Aorta (tissue), 5 donors: ENCODE measurements at regions not wholly inside any gene's neighbourhood (a gene's known extent, or its start where the extent isn't known, plus 50 kb on each side); places are given as distances from the start of the nearest gene placed in this dataset.

Experiments used
- ATAC-seq: fragments of 200-7000 bp; cut with Tn5 transposase; one replicate; pipeline ENCODE4 v1.9.1; 2022; ENCODE audit warnings: moderate library complexity; ENCODE audit not compliant: low FRiP score
- DNase-seq, 2 donors: peaks; one replicate each; pipeline ENCODE4 v3.0.0-alpha.2; 2020
- H3K27ac ChIP-seq, 2 donors: one replicate each; pipeline ENCODE4 v1.5.1; 2013; ENCODE audit warnings: low read length in 2 of 2, mild to moderate bottlenecking in 2 of 2, moderate library complexity in 2 of 2, control low read depth in 1 of 2, inconsistent platforms in 1 of 2, low read depth in 1 of 2
- H3K27me3 ChIP-seq, 2 donors: one replicate each; pipeline ENCODE4 v1.6.1; 2013; ENCODE audit warnings: control low read depth in 1 of 2, low read length in 1 of 2, mild to moderate bottlenecking in 1 of 2, moderate library complexity in 1 of 2; ENCODE audit not compliant: insufficient read depth in 2 of 2, control insufficient read depth in 1 of 2
- H3K36me3 ChIP-seq, 2 donors: one replicate each; pipeline ENCODE4 v1.6.1; 2013; ENCODE audit warnings: control low read depth in 1 of 2, low read length in 1 of 2, mild to moderate bottlenecking in 1 of 2; ENCODE audit not compliant: insufficient read depth in 2 of 2, control insufficient read depth in 1 of 2
- H3K4me1 ChIP-seq, 2 donors: one replicate each; pipeline ENCODE4 v1.6.1; 2013; ENCODE audit warnings: low read length in 2 of 2, control low read depth in 1 of 2, mild to moderate bottlenecking in 1 of 2, moderate library complexity in 1 of 2; ENCODE audit not compliant: insufficient read depth in 2 of 2, control insufficient read depth in 1 of 2
- H3K4me3 ChIP-seq, 2 donors: one replicate each; pipeline ENCODE4 v1.5.1; 2013; ENCODE audit warnings: low read length in 2 of 2, control low read depth in 1 of 2, mild to moderate bottlenecking in 1 of 2
- H3K9me3 ChIP-seq: one replicate; pipeline ENCODE4 v1.6.1; 2013; ENCODE audit warnings: mild to moderate bottlenecking, low read length; ENCODE audit not compliant: control insufficient read depth
- WGBS, 2 donors: extraction: QIAGEN DNeasy Blood & Tissue Kit; methylation state at CpG; one replicate each; pipeline ENCODE4 v1.1.7; 2013; 5-methylcytosine and 5-hydroxymethylcytosine counted together
- intact Hi-C, 2 donors: fragments of 100-400 bp; cut with DNase I; formaldehyde crosslinking; loops; one replicate each; pipeline versions ENCODE4 v1.14.2 to v1.15.0; 2022
- donor health status: healthy with polysubstance abuse.
- donor health status: Bipolar disorder and iron deficiency.
- donor health status: DM: no; HTN: no; CAD: no.
- donor health status: DM: no; HTN: no; CAD: no.
- donor health status: DM: yes; HTN: yes; CAD: no.

DNA sequence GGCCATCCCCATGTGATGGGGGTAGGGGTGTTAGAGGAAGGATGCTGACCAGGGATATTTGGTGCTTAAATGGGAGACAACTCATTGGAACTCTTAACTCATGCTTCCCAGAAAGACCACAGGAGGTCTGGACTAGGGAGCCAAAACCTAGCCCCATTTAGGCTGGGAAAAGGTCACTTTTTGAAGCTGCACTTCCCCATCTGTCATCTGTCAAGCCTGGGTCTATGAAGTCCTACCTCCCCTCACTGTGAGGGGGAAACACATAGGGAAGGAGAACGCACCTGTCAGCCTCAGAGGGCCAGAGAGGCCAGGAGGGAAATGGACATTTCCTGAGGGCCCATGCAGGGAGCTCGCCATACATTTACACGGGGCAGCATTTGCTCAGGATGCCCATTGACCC lies 321.0 kb downstream of the BCL11B start:
- peaks cover 0 to 4% of the 10 kb centered on the region in 2 donors for H3K4me1 ChIP-seq
- no peak for ATAC-seq
- no peak overlapping the region for H3K27ac ChIP-seq
- no peak overlapping the region for H3K4me3 ChIP-seq
- intact Hi-C loops, result no loop called here
- H3K27me3 ChIP-seq, result no peaks in the 10 kb centered on the region
- WGBS, 2 donors, result 90 to 94% methylated on average over 3 of the region's 3 CpGs
- DNase-seq, result no peak
- H3K9me3 ChIP-seq, result no peaks in the 10 kb centered on the region
- no peaks in the 10 kb centered on the region for H3K36me3 ChIP-seq

DNA sequence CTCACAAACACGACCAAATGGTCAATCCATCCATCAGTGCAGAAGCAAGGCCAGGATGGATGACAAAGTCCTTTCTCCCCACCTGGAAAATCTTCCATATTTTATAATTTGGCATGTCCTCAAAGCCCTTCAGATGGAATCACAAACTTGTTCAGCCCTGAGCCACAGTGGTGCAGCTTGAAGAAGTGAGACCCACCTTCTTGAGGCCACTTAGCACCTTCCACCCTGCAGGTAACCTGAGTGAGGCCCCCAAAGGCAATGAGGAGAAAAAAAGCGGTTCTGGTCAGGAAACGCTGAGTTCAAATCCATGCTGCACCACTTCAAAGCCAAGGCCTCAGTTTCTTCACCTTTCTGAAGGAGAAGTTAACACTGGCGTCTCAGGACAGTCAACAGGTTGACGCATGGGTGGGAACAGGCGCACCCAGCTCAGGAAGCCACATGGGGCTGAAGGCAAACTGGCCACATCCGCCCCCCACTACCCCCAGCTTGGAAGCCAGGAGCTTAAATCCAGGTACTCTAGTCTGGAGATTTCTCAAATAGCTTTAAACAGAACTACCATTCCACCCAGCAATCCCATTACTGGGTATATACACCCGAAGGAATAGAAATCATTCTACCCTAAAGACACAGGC lies 320.4 kb downstream of the BCL11B start:
- Histone ChIP-seq H3K27me3 (no peaks in the 10 kb centered on the region), H3K9me3 (no peaks in the 10 kb centered on the region), H3K4me1 (peaks cover 0 to 4% of the 10 kb centered on the region in 2 donors), H3K27ac (no peak overlapping the region), H3K36me3 (no peaks in the 10 kb centered on the region), H3K4me3 (no peak overlapping the region)
- intact Hi-C loops, result no loop called here
- WGBS, 2 donors, result 95% methylated on average over 8 of the region's 8 CpGs
- DNase-seq, result no peak
- ATAC-seq, result no peak

DNA sequence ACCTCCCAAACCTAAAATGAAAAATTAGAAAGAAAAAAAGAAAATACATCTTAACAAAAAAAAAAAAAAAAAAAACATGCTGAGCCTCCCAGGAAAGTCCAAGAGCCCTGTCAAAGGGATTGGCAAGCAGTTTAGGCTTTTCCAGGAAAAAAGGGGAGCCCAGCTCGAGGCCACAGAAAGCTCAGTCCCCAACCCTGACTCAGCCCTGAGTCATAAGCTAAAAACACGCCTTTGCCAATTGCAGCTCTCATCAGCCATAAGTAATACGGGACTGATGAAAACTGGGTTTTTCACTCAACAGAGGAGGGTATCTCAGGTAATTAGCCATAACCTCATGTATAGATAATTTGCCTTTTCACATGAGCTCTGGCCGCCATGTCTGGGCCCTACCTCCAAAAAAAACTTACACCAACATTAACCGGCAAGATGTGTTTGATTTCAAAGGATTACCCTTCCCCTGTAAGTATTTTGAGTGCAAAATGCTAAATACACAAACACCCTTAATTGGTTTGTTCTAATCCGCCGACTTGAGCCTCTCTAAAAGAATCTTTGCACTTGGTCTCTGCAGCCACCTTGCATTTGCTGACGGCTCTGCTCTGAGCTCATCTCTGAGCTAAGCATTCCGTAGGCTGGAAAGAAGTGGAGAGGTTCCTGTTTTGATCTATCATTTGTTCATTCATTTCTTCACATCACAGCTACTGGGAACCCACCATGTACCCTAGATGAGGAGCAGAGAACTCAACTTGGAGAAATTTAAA lies 319.2 kb downstream of the BCL11B start:
- ATAC-seq, result peak; percentile 78
- DNase-seq, result peak in 1 of 2 donors; percentile 73

DNA sequence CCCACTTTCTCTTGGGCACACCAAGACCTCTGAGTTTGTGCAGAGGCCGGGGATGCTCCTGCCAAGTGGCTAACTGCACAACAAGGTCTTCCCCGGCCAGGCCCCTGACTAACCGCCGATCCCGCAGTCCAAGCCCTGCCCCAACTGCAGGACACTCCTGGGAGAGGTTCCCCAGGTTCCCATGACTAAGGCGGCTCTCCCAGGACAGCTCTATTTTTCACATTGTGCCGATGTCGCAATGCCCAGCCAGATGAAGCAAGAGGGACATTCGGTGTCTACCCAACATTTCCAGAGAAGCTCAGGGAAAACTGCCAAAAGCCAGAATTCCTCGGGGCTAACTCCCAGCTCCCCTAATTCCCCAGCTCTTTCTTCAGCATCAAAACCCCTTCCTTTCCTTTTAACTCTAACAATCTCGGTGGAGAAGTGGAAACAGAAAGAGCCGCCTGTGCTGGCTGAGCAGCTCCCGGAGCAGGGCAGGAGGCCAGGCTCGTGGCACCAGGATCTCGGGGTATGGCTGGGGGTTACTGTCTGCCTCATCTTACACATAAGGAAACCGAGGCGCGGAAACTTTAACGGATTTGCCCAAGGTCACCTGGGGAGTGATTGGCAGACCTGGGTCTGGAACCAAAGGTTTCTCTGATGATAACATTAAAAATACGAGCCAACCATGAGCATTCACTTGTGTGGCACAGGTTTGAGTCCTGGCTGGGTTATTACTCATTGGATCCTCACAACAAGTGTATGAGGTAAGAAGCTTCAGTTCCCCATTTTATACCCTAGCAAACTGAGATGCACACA lies 318.2 kb downstream of the BCL11B start:
- intact Hi-C loops, result no loop called here
- 85 to 87% methylated on average over 20 of the region's 20 CpGs for WGBS, 2 donors
- peak; percentile 71 to 85 for DNase-seq
- no peaks in the 10 kb centered on the region for H3K36me3 ChIP-seq
- H3K9me3 ChIP-seq, result no peaks in the 10 kb centered on the region
- H3K27me3 ChIP-seq, result no peaks in the 10 kb centered on the region
- peak; percentile 62 for ATAC-seq
- no peak overlapping the region for H3K4me3 ChIP-seq
- no peak overlapping the region for H3K27ac ChIP-seq
- H3K4me1 ChIP-seq, result no peaks in the 10 kb centered on the region

More for the DNA sequence above, 319.2 kb downstream of the BCL11B start:
- intact Hi-C loops, result no loop called here
- no peaks in the 10 kb centered on the region for H3K27me3 ChIP-seq
- no peak overlapping the region for H3K4me3 ChIP-seq
- H3K36me3 ChIP-seq, result no peaks in the 10 kb centered on the region
- no peaks in the 10 kb centered on the region for H3K4me1 ChIP-seq
- no peak overlapping the region for H3K27ac ChIP-seq
- no peaks in the 10 kb centered on the region for H3K9me3 ChIP-seq
- WGBS, 2 donors, result 64 to 65% methylated on average over 9 of the region's 9 CpGs

DNA sequence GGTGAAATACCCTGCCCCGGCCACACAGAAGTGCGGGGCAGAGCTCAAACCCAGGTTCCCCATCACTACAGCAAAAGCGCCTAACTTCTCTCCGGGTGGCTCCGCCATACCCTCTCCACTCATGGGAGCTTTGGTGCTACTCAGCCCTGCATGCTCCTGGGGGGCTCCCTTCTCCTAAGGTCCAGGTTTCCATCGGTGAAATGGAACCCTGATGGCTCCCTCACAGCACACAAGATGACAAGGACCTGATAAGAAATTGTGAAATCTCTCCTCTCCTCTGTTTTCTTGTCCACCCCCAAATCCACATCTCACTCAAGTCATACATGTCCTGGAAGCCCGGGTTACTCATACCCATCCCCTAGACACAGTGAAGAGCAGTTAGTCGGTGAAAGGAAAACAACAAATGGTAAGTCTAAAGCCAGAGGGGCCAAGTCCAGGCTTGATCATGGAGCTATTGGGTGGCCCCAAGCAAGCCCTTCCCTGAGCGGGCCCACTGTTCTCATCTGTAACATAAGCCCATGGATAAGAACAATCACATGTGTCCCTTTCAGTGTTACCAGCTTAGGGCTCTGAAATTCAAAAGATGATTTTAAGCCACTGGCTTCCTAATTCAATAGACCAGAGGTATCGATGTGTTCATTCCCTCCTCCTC lies 317.5 kb downstream of the BCL11B start:
- 95 to 97% methylated on average over 10 of the region's 10 CpGs for WGBS, 2 donors
- DNase-seq (no peak), ATAC-seq (no peak)
- H3K4me3 ChIP-seq, result no peak overlapping the region
- no peaks in the 10 kb centered on the region for H3K9me3 ChIP-seq
- H3K4me1 ChIP-seq, result no peaks in the 10 kb centered on the region
- H3K27ac ChIP-seq, result no peak overlapping the region
- intact Hi-C loops, result no loop called here
- H3K36me3 ChIP-seq, result no peaks in the 10 kb centered on the region
- H3K27me3 ChIP-seq, result no peaks in the 10 kb centered on the region

DNA sequence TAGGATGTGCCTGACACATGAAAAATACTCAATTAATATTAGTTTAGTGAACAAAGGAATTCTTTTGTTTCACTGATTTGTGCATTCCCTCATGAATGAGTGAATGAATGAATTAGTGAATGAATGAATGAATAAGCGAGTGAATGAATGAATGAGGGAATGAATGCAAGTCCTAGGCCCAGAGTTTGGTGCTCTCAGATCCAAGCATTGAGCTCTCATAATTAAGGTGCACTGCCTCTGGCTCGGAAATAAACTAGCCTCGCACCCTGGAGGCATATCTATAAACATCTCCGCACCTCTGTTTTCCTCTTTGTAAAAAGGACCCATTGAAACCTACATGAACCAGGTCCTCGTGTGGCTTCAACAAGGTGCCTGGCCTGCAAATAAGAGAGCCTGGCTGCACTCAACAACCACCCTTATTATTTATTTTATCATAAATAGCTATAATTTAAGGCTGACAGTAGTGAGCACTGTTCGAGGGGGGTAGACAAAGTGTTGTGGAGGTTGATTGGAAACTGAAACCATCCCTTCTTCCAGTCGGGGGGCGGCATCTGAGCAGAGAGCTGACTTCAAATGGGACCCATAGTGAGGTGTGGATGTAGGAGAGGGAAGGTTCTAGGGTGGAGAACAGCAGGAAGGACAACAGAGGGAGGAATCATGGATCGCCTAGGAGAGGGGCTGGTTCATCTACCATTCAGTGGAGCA lies 316.8 kb downstream of the BCL11B start:
- Histone ChIP-seq H3K27ac (no peak overlapping the region), H3K4me3 (no peak overlapping the region), H3K36me3 (no peaks in the 10 kb centered on the region), H3K27me3 (no peaks in the 10 kb centered on the region), H3K9me3 (no peaks in the 10 kb centered on the region), H3K4me1 (no peaks in the 10 kb centered on the region)
- intact Hi-C loops, result no loop called here
- DNase-seq (no peak), ATAC-seq (no peak)
- WGBS, 2 donors, result 81 to 87% methylated on average over 9 of the region's 9 CpGs

DNA sequence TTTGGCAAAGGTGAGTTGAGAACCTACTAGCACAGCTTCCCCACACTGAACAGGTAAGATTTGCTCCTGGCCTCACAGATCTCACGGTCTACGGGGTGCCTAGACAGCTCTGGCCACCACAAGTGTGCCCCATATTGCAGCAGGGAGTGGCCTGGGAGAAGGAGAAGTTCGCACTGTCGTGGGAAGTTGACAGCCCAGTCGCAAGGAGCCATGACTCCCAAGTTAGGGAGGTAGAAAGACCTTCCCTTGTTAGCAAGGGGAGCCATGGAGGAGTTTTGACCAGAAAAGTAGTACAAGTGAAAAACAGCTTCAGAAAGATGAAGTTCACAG lies 316.3 kb downstream of the BCL11B start:
- intact Hi-C loops, result loop anchor here in 1 of 2 donors (2.0 kb wide), 1 partner anchor 81 kb away; no protein-coding TSS in a partner anchor
- no peak overlapping the region for H3K4me3 ChIP-seq
- H3K4me1 ChIP-seq, result no peaks in the 10 kb centered on the region
- ATAC-seq (no peak), DNase-seq (no peak)
- no peaks in the 10 kb centered on the region for H3K9me3 ChIP-seq
- H3K27me3 ChIP-seq, result no peaks in the 10 kb centered on the region
- WGBS, 2 donors, result 95 to 98% methylated on average over 5 of the region's 5 CpGs
- no peak overlapping the region for H3K27ac ChIP-seq
- H3K36me3 ChIP-seq, result no peaks in the 10 kb centered on the region

DNA sequence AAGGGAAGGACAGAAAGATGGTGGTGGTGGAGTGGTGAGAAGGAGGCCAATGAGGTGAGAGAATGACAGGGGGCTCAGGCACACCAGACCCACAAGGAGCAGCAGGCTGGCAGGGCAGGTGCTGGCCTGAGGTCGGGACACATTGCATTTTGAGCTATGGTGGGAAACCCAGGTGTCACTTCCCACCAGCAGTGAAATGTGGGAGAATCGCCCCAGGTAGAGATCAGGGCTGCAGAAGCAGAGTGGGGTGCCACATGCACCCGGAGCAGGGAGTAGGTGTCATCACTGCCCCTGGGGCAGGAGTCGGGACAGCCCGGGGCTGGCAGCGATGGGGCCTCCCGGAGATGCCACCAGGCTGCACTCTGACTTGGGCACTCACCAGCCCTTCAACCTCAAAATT lies 315.8 kb downstream of the BCL11B start:
- intact Hi-C loops, result loop anchor here in 1 of 2 donors (2.0 kb wide), 1 partner anchor 81 kb away; no protein-coding TSS in a partner anchor
- Histone ChIP-seq H3K4me3 (no peak overlapping the region), H3K4me1 (no peaks in the 10 kb centered on the region), H3K36me3 (no peaks in the 10 kb centered on the region), H3K9me3 (no peaks in the 10 kb centered on the region), H3K27ac (no peak overlapping the region), H3K27me3 (no peaks in the 10 kb centered on the region)
- whole genome bisulfite sequencing, 2 donors, result 94 to 97% methylated on average over 7 of the region's 7 CpGs
- DNase-seq (no peak), ATAC-seq (no peak)
